Ovary (tissue), 3 donors: ENCODE measurements at regions not wholly inside any gene's neighbourhood (a gene's known extent, or its start where the extent isn't known, plus 50 kb on each side); places are given as distances from the start of the nearest gene placed in this dataset.

Experiments used
- POLR2A ChIP-seq: fragments of 450-650 bp; IDR thresholded peaks from one replicate; pipeline ENCODE4 v1.6.1; 2017; ENCODE audit warnings: antibody characterized with exemption, mild to moderate bottlenecking, moderate library complexity
- TF ChIP-seq, protein P1 (sequence below), 3 donors: fragments of 450-650 bp in 2 of 3; fragments of 200-600 bp in 1 of 3; IDR thresholded peaks; one replicate each; pipeline versions ENCODE4 v1.5.1 to v1.8.0; 2016 to 2022; ENCODE audit warnings: antibody characterized with exemption in 3 of 3, mild to moderate bottlenecking in 1 of 3
- donor health status: DM: no; HTN: no; CAD: no.

DNA sequence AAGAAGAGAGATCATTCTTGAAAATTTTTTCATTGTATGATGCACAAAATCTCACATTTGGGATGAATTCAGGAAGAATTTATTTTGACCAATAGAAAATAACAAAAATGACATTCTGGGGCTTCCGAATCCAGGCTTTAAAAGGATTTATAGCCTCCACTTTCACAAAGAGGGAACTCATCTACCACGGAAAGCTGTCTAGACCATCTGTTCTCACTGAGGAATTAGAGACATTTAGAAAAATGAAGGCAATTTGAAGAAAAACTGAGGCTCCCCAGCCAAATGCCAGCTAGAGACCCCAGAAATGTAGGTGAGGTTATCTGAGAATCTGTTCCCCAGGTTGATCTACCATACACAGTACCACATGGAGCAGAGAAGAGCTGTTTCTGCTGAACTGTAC lies 464.3 kb downstream of the TMA16 start:
- no peak for TF ChIP-seq POLR2A
- TF ChIP-seq, protein P1, sequence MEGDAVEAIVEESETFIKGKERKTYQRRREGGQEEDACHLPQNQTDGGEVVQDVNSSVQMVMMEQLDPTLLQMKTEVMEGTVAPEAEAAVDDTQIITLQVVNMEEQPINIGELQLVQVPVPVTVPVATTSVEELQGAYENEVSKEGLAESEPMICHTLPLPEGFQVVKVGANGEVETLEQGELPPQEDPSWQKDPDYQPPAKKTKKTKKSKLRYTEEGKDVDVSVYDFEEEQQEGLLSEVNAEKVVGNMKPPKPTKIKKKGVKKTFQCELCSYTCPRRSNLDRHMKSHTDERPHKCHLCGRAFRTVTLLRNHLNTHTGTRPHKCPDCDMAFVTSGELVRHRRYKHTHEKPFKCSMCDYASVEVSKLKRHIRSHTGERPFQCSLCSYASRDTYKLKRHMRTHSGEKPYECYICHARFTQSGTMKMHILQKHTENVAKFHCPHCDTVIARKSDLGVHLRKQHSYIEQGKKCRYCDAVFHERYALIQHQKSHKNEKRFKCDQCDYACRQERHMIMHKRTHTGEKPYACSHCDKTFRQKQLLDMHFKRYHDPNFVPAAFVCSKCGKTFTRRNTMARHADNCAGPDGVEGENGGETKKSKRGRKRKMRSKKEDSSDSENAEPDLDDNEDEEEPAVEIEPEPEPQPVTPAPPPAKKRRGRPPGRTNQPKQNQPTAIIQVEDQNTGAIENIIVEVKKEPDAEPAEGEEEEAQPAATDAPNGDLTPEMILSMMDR (IDR thresholded peaks at IDR 0.05): no peak
